Testis (tissue), 2 donors: ENCODE measurements at regions not wholly inside any gene's neighbourhood (a gene's known extent, or its start where the extent isn't known, plus 50 kb on each side); places are given as distances from the start of the nearest gene placed in this dataset.

Source experiments
- DNase-seq: peaks from one replicate; pipeline ENCODE4 v3.0.0-alpha.2; 2019
- H3K27ac ChIP-seq, 2 donors: fragments of 200-600 bp; sonication (generic); one replicate each; pipeline ENCODE4 v1.5.1; 2019
- H3K27me3 ChIP-seq: fragments of 200-600 bp; sonication (generic); one replicate; pipeline ENCODE4 v1.5.1; 2019
- H3K36me3 ChIP-seq: fragments of 200-600 bp; sonication (generic); one replicate; pipeline ENCODE4 v1.5.1; 2017; ENCODE audit warnings: low read depth; ENCODE audit errors: missing control alignments
- H3K4me1 ChIP-seq: fragments of 200-600 bp; sonication (generic); one replicate; pipeline ENCODE4 v1.5.1; 2019
- H3K4me3 ChIP-seq, 2 donors: fragments of 200-600 bp; sonication (generic); one replicate each; pipeline ENCODE4 v1.5.1; 2017 to 2019
- H3K9me3 ChIP-seq: fragments of 200-600 bp; sonication (generic); one replicate; pipeline ENCODE4 v1.5.1; 2017
- CTCF ChIP-seq, 3 experiments: fragments of 450-650 bp in 2 of 3; fragments of 200-600 bp in 1 of 3; sonication (generic) in 1 of 3; IDR thresholded peaks; one replicate each; pipeline ENCODE4 v1.5.1; 2016 to 2019; ENCODE audit warnings: antibody characterized with exemption in 3 of 3, mild to moderate bottlenecking in 2 of 3, moderate library complexity in 1 of 3
- POLR2A ChIP-seq: fragments of 450-650 bp; IDR thresholded peaks from one replicate; pipeline ENCODE4 v1.6.1; 2017; ENCODE audit warnings: antibody characterized with exemption, mild to moderate bottlenecking, moderate library complexity
- WGBS, 2 donors: methylation state at CpG; one replicate each; pipeline ENCODE4 v1.1.5; 2018; 5-methylcytosine and 5-hydroxymethylcytosine counted together
- intact Hi-C: fragments of 100-400 bp; cut with DNase I; formaldehyde crosslinking; loops from one replicate; pipeline ENCODE4 v1.15.1; 2023; ENCODE audit warnings: low total_unique reads

GRCh38 chr3:30518181-30518864 is 88.1 kb upstream of the TGFBR2 start:
- Histone ChIP-seq H3K27ac (peak overlapping the region in 1 of 2 donors; percentile 82), H3K27me3 (no peaks in the 10 kb centered on the region), H3K36me3 (no peaks in the 10 kb centered on the region), H3K4me1 (peaks cover 7% of the 10 kb centered on the region), H3K9me3 (no peaks in the 10 kb centered on the region), H3K4me3 (no peak overlapping the region)
- DNase-seq, result peak; percentile 62
- 41 to 54% methylated on average over 4 of the region's 4 CpGs for WGBS, 2 donors
- intact Hi-C loops, result no loop called here
- TF ChIP-seq POLR2A (no peak), CTCF (IDR thresholded peaks at IDR 0.05) (peak in 1 of 3 experiments; percentile 4)

- TF ChIP-seq CTCF (IDR thresholded peaks at IDR 0.05) (no peak), POLR2A (no peak)
- intact Hi-C loops, result no loop called here
- H3K27ac ChIP-seq, result peak overlapping the region in 1 of 2 donors; percentile 71
- no peaks in the 10 kb centered on the region for H3K36me3 ChIP-seq
- peaks cover 7% of the 10 kb centered on the region for H3K4me1 ChIP-seq
- DNase-seq, result no peak
- H3K27me3 ChIP-seq, result no peaks in the 10 kb centered on the region
- no peak overlapping the region for H3K4me3 ChIP-seq
- H3K9me3 ChIP-seq, result no peaks in the 10 kb centered on the region
Measured at GRCh38 chr3:30518872-30519271, 87.5 kb upstream of the TGFBR2 start.

- WGBS, 2 donors, result 34 to 52% methylated on average over 2 of the region's 2 CpGs
- H3K9me3 ChIP-seq, result no peaks in the 10 kb centered on the region
- H3K4me3 ChIP-seq, result no peak overlapping the region
- H3K4me1 ChIP-seq, result peaks cover 17% of the 10 kb centered on the region
- peak overlapping the region; percentile 52 to 69 for H3K27ac ChIP-seq
- no peak for TF ChIP-seq CTCF (IDR thresholded peaks at IDR 0.05)
- TF ChIP-seq POLR2A, result no peak
- no peak for DNase-seq
- H3K27me3 ChIP-seq, result no peaks in the 10 kb centered on the region
- intact Hi-C loops, result loop anchor here (10.0 kb wide), 1 partner anchor 164 kb away; no protein-coding TSS in a partner anchor
- H3K36me3 ChIP-seq, result no peaks in the 10 kb centered on the region
Measured at GRCh38 chr3:30520699-30521098, 85.7 kb upstream of the TGFBR2 start.

GRCh38 chr3:30521156-30521715 is 85.2 kb upstream of the TGFBR2 start:
- Histone ChIP-seq H3K27me3 (no peaks in the 10 kb centered on the region), H3K36me3 (no peaks in the 10 kb centered on the region), H3K27ac (no peak overlapping the region), H3K4me1 (peaks cover 17% of the 10 kb centered on the region), H3K9me3 (no peaks in the 10 kb centered on the region), H3K4me3 (no peak overlapping the region)
- intact Hi-C loops, result loop anchor here (10.0 kb wide), 1 partner anchor 164 kb away; no protein-coding TSS in a partner anchor
- TF ChIP-seq CTCF (IDR thresholded peaks at IDR 0.05), result no peak
- WGBS, 2 donors, result 92 to 96% methylated on average over 1 of the region's 1 CpG
- DNase-seq, result no peak

- DNase-seq, result no peak
- Histone ChIP-seq H3K27me3 (no peaks in the 10 kb centered on the region), H3K36me3 (no peaks in the 10 kb centered on the region), H3K27ac (no peak overlapping the region), H3K4me1 (peaks cover 17% of the 10 kb centered on the region), H3K4me3 (no peak overlapping the region), H3K9me3 (no peaks in the 10 kb centered on the region)
- TF ChIP-seq CTCF (IDR thresholded peaks at IDR 0.05) (no peak), POLR2A (no peak)
- 88 to 94% methylated on average over 8 of the region's 8 CpGs for WGBS, 2 donors
- intact Hi-C loops, result loop anchor here (10.0 kb wide), 1 partner anchor 162 kb away; no protein-coding TSS in a partner anchor
Measured at GRCh38 chr3:30522476-30522875, 83.9 kb upstream of the TGFBR2 start.
